AG09319 (cell line): ENCODE measurements at regions not wholly inside any gene's neighbourhood (a gene's known extent, or its start where the extent isn't known, plus 50 kb on each side); places are given as distances from the start of the nearest gene placed in this dataset.

Source experiments
- DNase-seq: peaks from one replicate; pipeline ENCODE4 v3.0.0-alpha.2; 2010; ENCODE audit warnings: low read depth; ENCODE audit errors: extremely low read depth
- TF ChIP-seq, protein P1 (sequence below): IDR thresholded peaks from 2 replicates; pipeline ENCODE4 v1.5.1; 2011; ENCODE audit warnings: low read depth, mild to moderate bottlenecking, inconsistent platforms, low read length, moderate library complexity

DNA sequence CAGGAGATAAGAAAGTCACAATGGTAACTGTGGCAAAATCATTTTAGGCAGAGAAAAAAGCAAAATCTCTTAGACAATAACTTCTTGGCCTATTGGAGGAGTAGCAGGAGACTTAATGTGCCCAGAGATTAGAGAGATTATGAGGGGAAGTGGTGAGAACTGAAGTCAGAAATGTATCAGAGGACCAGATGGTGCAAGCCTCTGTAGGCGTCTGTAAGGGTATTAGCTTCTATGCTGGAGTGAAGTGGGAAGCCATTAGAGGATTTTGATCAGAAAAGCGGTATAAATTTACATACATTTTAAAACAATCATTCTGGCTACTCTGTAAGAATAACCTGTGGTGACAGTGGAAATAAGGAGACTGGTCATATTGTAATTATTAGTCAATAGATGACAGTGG lies 236.7 kb downstream of the FAT4 start:
- TF ChIP-seq, protein P1, sequence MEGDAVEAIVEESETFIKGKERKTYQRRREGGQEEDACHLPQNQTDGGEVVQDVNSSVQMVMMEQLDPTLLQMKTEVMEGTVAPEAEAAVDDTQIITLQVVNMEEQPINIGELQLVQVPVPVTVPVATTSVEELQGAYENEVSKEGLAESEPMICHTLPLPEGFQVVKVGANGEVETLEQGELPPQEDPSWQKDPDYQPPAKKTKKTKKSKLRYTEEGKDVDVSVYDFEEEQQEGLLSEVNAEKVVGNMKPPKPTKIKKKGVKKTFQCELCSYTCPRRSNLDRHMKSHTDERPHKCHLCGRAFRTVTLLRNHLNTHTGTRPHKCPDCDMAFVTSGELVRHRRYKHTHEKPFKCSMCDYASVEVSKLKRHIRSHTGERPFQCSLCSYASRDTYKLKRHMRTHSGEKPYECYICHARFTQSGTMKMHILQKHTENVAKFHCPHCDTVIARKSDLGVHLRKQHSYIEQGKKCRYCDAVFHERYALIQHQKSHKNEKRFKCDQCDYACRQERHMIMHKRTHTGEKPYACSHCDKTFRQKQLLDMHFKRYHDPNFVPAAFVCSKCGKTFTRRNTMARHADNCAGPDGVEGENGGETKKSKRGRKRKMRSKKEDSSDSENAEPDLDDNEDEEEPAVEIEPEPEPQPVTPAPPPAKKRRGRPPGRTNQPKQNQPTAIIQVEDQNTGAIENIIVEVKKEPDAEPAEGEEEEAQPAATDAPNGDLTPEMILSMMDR, result no peak
- DNase-seq, result no peak

GRCh38 chr4:125551967-125552366 lies 237.2 kb downstream of the FAT4 start:
- no peak for DNase-seq
- TF ChIP-seq, protein P1, result no peak

DNA sequence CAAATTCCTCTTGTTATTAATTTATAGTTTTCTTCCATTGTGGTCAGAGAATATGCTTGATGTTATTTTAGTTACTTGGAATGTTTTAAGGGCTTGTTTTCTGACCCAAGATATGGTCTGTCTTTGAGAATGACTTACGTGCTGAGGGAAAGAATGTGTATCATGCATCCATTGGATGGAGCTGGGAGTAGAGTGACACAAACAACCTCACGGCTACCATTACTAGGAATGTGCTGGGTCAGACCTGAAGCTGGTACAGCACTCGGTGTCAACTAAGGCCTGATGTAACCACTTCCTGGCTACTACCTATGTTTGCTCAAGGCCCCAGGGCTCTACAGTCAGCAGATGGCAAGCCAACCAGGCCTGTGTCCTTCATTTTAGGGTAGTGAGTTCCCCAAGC lies 257.8 kb downstream of the FAT4 start:
- TF ChIP-seq, protein P1, result no peak
- DNase-seq, result no peak

- TF ChIP-seq, protein P1, result no peak
- no peak for DNase-seq
Observed at GRCh38 chr4:125573368-125573767, 258.6 kb downstream of the FAT4 start.

DNA sequence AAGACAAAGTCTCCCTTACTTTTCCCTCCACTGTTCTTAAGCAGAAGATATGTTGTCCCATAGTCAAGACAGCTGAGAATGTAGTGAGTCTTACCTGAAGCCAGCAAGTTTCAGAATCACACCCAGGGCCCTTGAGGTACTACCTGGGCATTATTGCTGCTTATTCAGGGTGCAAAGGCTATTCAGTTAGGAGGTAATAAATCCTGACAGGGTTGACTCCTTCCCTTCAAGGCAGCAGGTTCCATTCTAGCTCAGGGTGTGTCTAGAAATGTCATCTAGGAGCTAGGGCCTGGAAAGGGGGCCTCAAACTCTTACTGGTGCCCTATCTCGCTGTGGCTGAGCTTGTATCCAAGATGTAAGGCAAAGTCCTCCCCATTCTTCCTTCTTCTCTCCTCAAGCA lies 259.0 kb downstream of the FAT4 start:
- DNase-seq, result no peak
- TF ChIP-seq, protein P1, result no peak

DNA sequence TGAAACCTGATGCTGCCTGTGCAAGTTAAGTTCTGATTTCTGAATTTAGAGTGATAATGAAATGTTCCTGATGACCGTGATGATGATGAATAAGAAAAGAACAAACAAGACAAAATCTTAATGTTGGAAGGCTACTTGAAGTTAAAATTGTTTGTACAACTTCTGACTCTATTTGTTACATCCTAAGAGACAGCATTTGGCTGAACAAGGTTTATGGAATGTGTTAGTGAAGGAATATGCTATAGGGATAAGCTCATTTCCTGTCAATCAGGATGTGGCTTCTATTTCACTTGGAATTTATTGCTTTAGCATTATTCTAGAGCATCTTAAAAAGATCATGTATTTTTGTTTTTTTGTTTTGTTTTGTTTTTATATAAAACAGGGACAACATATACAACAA lies 267.5 kb downstream of the FAT4 start:
- TF ChIP-seq, protein P1, result no peak

GRCh38 chr4:125590158-125590557 lies 275.4 kb downstream of the FAT4 start:
- TF ChIP-seq, protein P1, result no peak
- DNase-seq, result no peak

More for the DNA sequence above, 267.5 kb downstream of the FAT4 start:
- DNase-seq, result no peak

GRCh38 chr4:125591290-125591689 lies 276.5 kb downstream of the FAT4 start:
- TF ChIP-seq, protein P1, result no peak
- no peak for DNase-seq
